ENCODE measurements at regions not wholly inside any gene's neighbourhood (a gene's known extent, or its start where the extent isn't known, plus 50 kb on each side); places are given as distances from the start of the nearest gene placed in this dataset.

DNA sequence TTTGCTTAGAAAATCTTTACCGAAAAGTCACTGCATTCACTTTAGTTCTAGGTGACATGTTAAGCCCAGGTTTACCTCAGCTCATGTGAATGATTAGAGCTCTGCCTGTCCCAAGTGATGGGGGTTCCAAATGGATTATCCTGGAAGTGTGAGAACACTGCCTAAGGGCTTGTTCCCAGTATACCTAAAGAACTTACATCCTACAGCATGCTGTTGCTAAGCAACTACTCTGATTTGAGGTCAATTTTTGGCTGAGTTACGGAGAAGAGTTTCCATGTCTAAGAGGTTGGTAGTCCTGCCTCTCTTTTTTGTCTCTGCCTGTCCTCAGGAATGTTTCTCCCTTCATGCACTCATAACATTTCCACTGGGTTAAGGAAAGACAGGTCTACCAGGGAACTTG is 67.6 kb upstream of the UGT2B15 start:
- ATAC-seq (replicated peaks in 1 of 4) (no peak), DNase-seq (no peak)
- POLR2A ChIA-PET = no interaction called here

DNA sequence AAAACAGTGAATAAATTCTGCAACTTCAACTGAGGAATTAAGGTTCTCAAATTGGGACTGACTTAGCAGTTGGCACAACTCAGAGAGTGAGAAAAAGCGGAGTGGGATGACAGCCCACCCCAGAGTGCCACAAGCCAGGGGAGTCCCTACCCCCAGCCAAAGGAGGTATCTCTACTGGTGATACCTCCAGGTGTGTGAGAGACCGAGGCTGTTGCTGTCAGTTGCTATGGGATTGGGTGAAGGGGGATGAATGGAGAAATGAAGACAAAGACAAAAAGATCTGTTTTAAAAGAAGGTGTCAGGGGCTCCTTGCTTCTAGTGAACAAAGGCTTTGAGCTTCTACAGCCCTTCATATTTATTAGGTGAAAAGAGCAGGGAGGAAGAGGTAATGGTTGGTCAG is 71.4 kb upstream of the UGT2B10 start:
- Histone ChIP-seq H3K36me3 (ENCODE audit: control insufficient read depth in 2 of 2, extremely low read depth in 1 of 2, insufficient read depth in 1 of 2, low read length in 1 of 2) (no peaks in the 10 kb centered on the region), H3K4me3 (ENCODE audit: control insufficient read depth in 1 of 2, extremely low read depth in 1 of 2, low read length in 1 of 2) (no peak overlapping the region), H3K4me1 (ENCODE audit: control insufficient read depth in 1 of 2, extremely low read depth in 1 of 2, insufficient read depth in 2 of 2, low read length in 2 of 2) (no peaks in the 10 kb centered on the region), H3K9me3 (no peaks in the 10 kb centered on the region), H3K27me3 (replicated peaks in 1 of 2; ENCODE audit: control insufficient read depth in 2 of 2, extremely low read depth in 1 of 2, insufficient read depth in 2 of 2, low read length in 1 of 2) (no peaks in the 10 kb centered on the region), H3K27ac (ENCODE audit: low read length) (no peak overlapping the region)
- H3K27me3 Mint-ChIP-seq = peaks cover 0 to 4% of the 10 kb centered on the region in 2 donors
- H3K4me3 Mint-ChIP-seq = no peak overlapping the region
- H3K36me3 Mint-ChIP-seq = no peaks in the 10 kb centered on the region
- H3K4me1 Mint-ChIP-seq = no peaks in the 10 kb centered on the region
- DNase-seq (no peak), ATAC-seq (replicated peaks in 1 of 4) (no peak)
- POLR2A ChIA-PET = no interaction called here
- peaks cover 3 to 10% (median 6%) of the 10 kb centered on the region in 3 donors for H3K9me3 Mint-ChIP-seq
- no peak overlapping the region for H3K27ac Mint-ChIP-seq
- 30% methylated on average over 2 of the region's 2 CpGs for WGBS (ENCODE audit: insufficient coverage)
- CTCF ChIA-PET = no interaction called here

More for the DNA sequence above, 67.6 kb upstream of the UGT2B15 start:
- Mint-ChIP-seq H3K27me3 (no peaks in the 10 kb centered on the region), H3K9me3 (peaks cover 0 to 8% (median 6%) of the 10 kb centered on the region in 3 donors), H3K36me3 (no peaks in the 10 kb centered on the region), H3K4me1 (no peaks in the 10 kb centered on the region), H3K4me3 (no peak overlapping the region), H3K27ac (no peak overlapping the region)
- Histone ChIP-seq H3K27ac (ENCODE audit: low read length) (no peak overlapping the region), H3K4me3 (ENCODE audit: control insufficient read depth in 1 of 2, extremely low read depth in 1 of 2, low read length in 1 of 2) (no peak overlapping the region), H3K9me3 (no peaks in the 10 kb centered on the region), H3K27me3 (replicated peaks in 1 of 2; ENCODE audit: control insufficient read depth in 2 of 2, extremely low read depth in 1 of 2, insufficient read depth in 2 of 2, low read length in 1 of 2) (no peaks in the 10 kb centered on the region), H3K4me1 (ENCODE audit: control insufficient read depth in 1 of 2, extremely low read depth in 1 of 2, insufficient read depth in 2 of 2, low read length in 2 of 2) (no peaks in the 10 kb centered on the region), H3K36me3 (ENCODE audit: control insufficient read depth in 2 of 2, extremely low read depth in 1 of 2, insufficient read depth in 1 of 2, low read length in 1 of 2) (no peaks in the 10 kb centered on the region)
- CTCF ChIA-PET = no interaction called here
- WGBS (ENCODE audit: insufficient coverage) = no CpG with 5 or more reads among the region's 2 CpGs

DNA sequence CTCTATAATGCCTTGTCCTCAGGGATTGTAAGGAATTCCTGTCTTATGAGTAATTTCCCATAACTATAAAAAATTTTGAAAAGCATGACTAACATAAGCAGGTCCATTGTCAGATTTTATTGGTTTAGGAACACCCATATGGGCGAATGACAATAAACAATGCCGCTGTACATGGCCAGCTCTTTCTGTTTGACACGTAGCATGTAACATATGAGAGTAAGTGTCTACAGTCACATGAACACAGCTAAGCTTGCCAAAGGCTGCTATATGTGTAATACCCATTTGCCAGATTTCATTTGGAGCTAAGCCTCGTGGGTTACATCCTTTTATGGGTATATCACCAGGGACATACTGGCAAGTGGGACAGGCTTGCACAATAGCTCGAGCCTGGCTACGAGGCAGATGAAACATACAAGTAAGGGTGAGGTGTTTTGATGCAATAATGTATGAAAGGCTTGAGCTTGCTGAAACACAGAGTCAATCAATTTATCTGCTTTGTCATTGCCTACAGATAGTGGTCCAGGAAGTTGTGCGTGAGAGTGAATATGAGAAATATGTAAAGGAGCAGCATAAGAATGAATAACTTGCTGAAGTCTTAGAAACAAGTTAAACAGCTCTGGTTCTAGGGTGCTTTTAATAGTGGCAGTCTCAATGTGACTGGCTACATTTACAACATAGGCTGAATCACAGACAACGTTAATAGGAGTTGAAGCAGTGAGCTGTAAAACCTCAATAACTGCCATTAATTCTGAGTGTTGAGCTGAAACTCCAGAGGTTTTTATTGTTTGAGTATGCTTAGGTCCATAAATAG is 67.4 kb upstream of the UGT2B10 start:
- POLR2A ChIA-PET = no interaction called here
- 39% methylated on average over 7 of the region's 8 CpGs for WGBS (ENCODE audit: insufficient coverage)
- Mint-ChIP-seq H3K4me3 (no peak overlapping the region), H3K36me3 (no peaks in the 10 kb centered on the region), H3K4me1 (no peaks in the 10 kb centered on the region), H3K27me3 (peaks cover 0 to 4% of the 10 kb centered on the region in 2 donors), H3K27ac (no peak overlapping the region), H3K9me3 (peaks cover 0 to 3% (median 2%) of the 10 kb centered on the region in 3 donors)
- DNase-seq (no peak), ATAC-seq (replicated peaks in 1 of 4) (no peak)
- Histone ChIP-seq H3K4me1 (ENCODE audit: control insufficient read depth in 1 of 2, extremely low read depth in 1 of 2, insufficient read depth in 2 of 2, low read length in 2 of 2) (no peaks in the 10 kb centered on the region), H3K36me3 (ENCODE audit: control insufficient read depth in 2 of 2, extremely low read depth in 1 of 2, insufficient read depth in 1 of 2, low read length in 1 of 2) (no peaks in the 10 kb centered on the region), H3K9me3 (no peaks in the 10 kb centered on the region), H3K4me3 (ENCODE audit: control insufficient read depth in 1 of 2, extremely low read depth in 1 of 2, low read length in 1 of 2) (no peak overlapping the region), H3K27me3 (replicated peaks in 1 of 2; ENCODE audit: control insufficient read depth in 2 of 2, extremely low read depth in 1 of 2, insufficient read depth in 2 of 2, low read length in 1 of 2) (no peaks in the 10 kb centered on the region), H3K27ac (ENCODE audit: low read length) (no peak overlapping the region)
- CTCF ChIA-PET = no interaction called here

DNA sequence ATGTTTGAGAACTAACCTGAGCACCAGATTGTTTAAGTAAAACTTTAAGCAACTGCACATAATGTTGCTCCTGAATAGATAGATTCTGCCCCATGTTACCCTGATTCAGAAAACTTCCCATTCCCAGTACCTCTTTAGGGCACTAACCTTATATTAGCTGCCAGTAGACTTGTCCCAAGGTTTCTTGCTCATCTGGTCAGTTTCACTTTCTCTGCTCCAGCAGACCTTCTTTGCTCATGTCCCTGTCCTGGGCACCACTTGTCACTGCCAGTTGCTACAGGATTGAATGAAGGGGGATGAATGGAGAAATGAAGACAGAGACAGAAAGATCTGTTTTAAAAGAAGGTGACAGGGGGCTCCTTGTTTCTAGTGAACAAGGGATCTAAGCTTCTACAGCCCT is 65.2 kb upstream of the UGT2B10 start:
- POLR2A ChIA-PET = no interaction called here
- Mint-ChIP-seq H3K4me1 (no peaks in the 10 kb centered on the region), H3K27ac (no peak overlapping the region), H3K9me3 (peaks cover 0 to 2% (median 0%) of the 10 kb centered on the region in 3 donors), H3K27me3 (no peaks in the 10 kb centered on the region), H3K4me3 (no peak overlapping the region), H3K36me3 (no peaks in the 10 kb centered on the region)
- Histone ChIP-seq H3K36me3 (ENCODE audit: control insufficient read depth in 2 of 2, extremely low read depth in 1 of 2, insufficient read depth in 1 of 2, low read length in 1 of 2) (no peaks in the 10 kb centered on the region), H3K4me1 (ENCODE audit: control insufficient read depth in 1 of 2, extremely low read depth in 1 of 2, insufficient read depth in 2 of 2, low read length in 2 of 2) (no peaks in the 10 kb centered on the region), H3K4me3 (ENCODE audit: control insufficient read depth in 1 of 2, extremely low read depth in 1 of 2, low read length in 1 of 2) (no peak overlapping the region), H3K27me3 (replicated peaks in 1 of 2; ENCODE audit: control insufficient read depth in 2 of 2, extremely low read depth in 1 of 2, insufficient read depth in 2 of 2, low read length in 1 of 2) (no peaks in the 10 kb centered on the region), H3K9me3 (no peaks in the 10 kb centered on the region), H3K27ac (ENCODE audit: low read length) (no peak overlapping the region)
- ATAC-seq (replicated peaks in 1 of 4) = no peak
- CTCF ChIA-PET = no interaction called here
- no peak for DNase-seq

DNA sequence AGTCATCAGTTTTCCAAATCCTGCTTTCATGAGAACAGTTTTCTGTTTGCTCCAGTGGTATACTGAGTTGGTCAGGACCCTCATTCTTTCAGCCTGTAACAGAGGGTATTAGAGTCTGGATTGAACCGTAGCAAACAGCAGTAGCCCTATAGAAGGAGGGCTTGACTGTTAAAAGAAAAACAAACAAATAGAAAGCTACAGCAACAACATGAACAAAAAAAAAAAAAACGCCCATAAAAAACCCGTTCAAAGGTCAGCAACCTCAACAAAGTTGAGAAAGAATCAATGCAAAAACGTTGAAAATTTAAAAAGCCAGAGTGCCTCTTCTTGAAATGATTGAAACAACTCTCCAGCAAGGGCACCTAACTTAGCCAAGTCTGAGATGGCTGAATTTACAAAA is 64.7 kb upstream of the UGT2B10 start:
- Mint-ChIP-seq H3K27ac (no peak overlapping the region), H3K4me3 (no peak overlapping the region), H3K36me3 (no peaks in the 10 kb centered on the region), H3K27me3 (no peaks in the 10 kb centered on the region), H3K9me3 (peaks cover 0 to 2% (median 0%) of the 10 kb centered on the region in 3 donors), H3K4me1 (no peaks in the 10 kb centered on the region)
- 43% methylated on average over 3 of the region's 4 CpGs for WGBS (ENCODE audit: insufficient coverage)
- no peak overlapping the region for H3K4me3 ChIP-seq (ENCODE audit: control insufficient read depth in 1 of 2, extremely low read depth in 1 of 2, low read length in 1 of 2)
- H3K27me3 ChIP-seq (replicated peaks in 1 of 2; ENCODE audit: control insufficient read depth in 2 of 2, extremely low read depth in 1 of 2, insufficient read depth in 2 of 2, low read length in 1 of 2) = no peaks in the 10 kb centered on the region
- DNase-seq (no peak), ATAC-seq (replicated peaks in 1 of 4) (no peak)
- no peaks in the 10 kb centered on the region for H3K36me3 ChIP-seq (ENCODE audit: control insufficient read depth in 2 of 2, extremely low read depth in 1 of 2, insufficient read depth in 1 of 2, low read length in 1 of 2)
- no peaks in the 10 kb centered on the region for H3K9me3 ChIP-seq
- POLR2A ChIA-PET = interaction anchor here in 1 of 2 donors (0.6 kb wide), 1 partner anchor 19 kb away, joined by 5 read pairs; no protein-coding TSS in a partner anchor
- CTCF ChIA-PET = no interaction called here
- H3K4me1 ChIP-seq (ENCODE audit: control insufficient read depth in 1 of 2, extremely low read depth in 1 of 2, insufficient read depth in 2 of 2, low read length in 2 of 2) = no peaks in the 10 kb centered on the region
- no peak overlapping the region for H3K27ac ChIP-seq (ENCODE audit: low read length)

DNA sequence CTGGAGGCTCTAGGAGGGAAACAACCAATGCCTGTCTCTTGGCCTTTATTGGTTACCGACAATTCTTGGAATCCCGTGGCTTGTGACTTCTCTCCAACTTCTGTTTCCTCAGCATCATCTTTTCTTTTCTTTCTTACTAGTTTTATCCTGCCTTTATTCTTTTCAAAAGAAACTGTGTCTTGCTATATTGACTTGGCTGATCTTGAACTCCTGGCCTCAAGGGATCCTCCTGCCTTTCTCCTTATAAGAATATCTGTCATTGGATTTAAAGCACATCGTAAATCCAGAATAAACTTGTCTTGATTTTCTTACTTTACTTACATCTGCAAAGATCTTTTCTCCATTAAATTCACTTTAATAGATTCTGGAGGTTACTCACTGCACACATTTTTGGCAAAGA is 49.9 kb upstream of the UGT2B10 start:
- H3K36me3 ChIP-seq (ENCODE audit: control insufficient read depth in 2 of 2, extremely low read depth in 1 of 2, insufficient read depth in 1 of 2, low read length in 1 of 2) = no peaks in the 10 kb centered on the region
- H3K9me3 Mint-ChIP-seq = peaks cover 0 to 4% (median 0%) of the 10 kb centered on the region in 3 donors
- ChIA-PET CTCF (no interaction called here), POLR2A (no interaction called here)
- no peaks in the 10 kb centered on the region for H3K9me3 ChIP-seq
- no peaks in the 10 kb centered on the region for H3K4me1 ChIP-seq (ENCODE audit: control insufficient read depth in 1 of 2, extremely low read depth in 1 of 2, insufficient read depth in 2 of 2, low read length in 2 of 2)
- 0% methylated on average over 1 of the region's 3 CpGs for WGBS (ENCODE audit: insufficient coverage)
- no peaks in the 10 kb centered on the region for H3K27me3 Mint-ChIP-seq
- H3K27ac Mint-ChIP-seq = no peak overlapping the region
- H3K27me3 ChIP-seq (replicated peaks in 1 of 2; ENCODE audit: control insufficient read depth in 2 of 2, extremely low read depth in 1 of 2, insufficient read depth in 2 of 2, low read length in 1 of 2) = no peaks in the 10 kb centered on the region
- ATAC-seq (replicated peaks in 1 of 4) = no peak
- no peaks in the 10 kb centered on the region for H3K4me1 Mint-ChIP-seq
- H3K36me3 Mint-ChIP-seq = no peaks in the 10 kb centered on the region
- DNase-seq = no peak
- no peak overlapping the region for H3K4me3 ChIP-seq (ENCODE audit: control insufficient read depth in 1 of 2, extremely low read depth in 1 of 2, low read length in 1 of 2)
- H3K4me3 Mint-ChIP-seq = no peak overlapping the region
- no peak overlapping the region for H3K27ac ChIP-seq (ENCODE audit: low read length)
